ENCODE measurements at regions not wholly inside any gene's neighbourhood (a gene's known extent, or its start where the extent isn't known, plus 50 kb on each side); places are given as distances from the start of the nearest gene placed in this dataset.

GRCh38 chr12:118714500-118714899 is 266.8 kb upstream of the SRRM4 start:
- H3K9me3 Mint-ChIP-seq = 0 out of 2 replicates have a peak, but pooled peaks cover 7% of the 10 kb centered on the region
- CTCF ChIA-PET = interaction anchor here (1.1 to 2.4 kb wide), 2 partner anchors 10 to 106 kb away, joined by 3 to 7 read pairs; no protein-coding TSS in a partner anchor
- TF ChIP-seq GRHL2 (CRISPR knock-in tag; IDR thresholded peaks at IDR 0.05; ENCODE audit: insufficient replicate concordance, severe bottlenecking) (no peak), AR (CRISPR knock-in tag; IDR thresholded peaks at IDR 0.05) (no peak), GABPB1 (CRISPR knock-in tag; IDR thresholded peaks at IDR 0.05) (peak; percentile 50; the same call in 1 of the 2 replicates), HMGA2 (CRISPR knock-in tag; IDR thresholded peaks at IDR 0.05) (no peak), ATF2 (CRISPR knock-in tag; IDR thresholded peaks at IDR 0.05; ENCODE audit: borderline replicate concordance, low read depth) (no peak), FOXK1 (CRISPR knock-in tag; IDR thresholded peaks at IDR 0.05) (no peak)
- peaks cover 6% of the 10 kb centered on the region for H3K4me1 Mint-ChIP-seq
- 0 out of 2 replicates have a peak, but pooled peaks cover 3% of the 10 kb centered on the region for H3K27me3 Mint-ChIP-seq (ENCODE audit: low read depth)
- no peak overlapping the region for H3K27ac Mint-ChIP-seq
- ATAC-seq = no peak
- no peak overlapping the region for H3K4me3 Mint-ChIP-seq
- DNase-seq (ENCODE audit: low spot score) = no peak
- POLR2A ChIA-PET = no interaction called here
- no peaks in the 10 kb centered on the region for H3K36me3 Mint-ChIP-seq

GRCh38 chr12:118715647-118716046 is 265.7 kb upstream of the SRRM4 start:
- H3K27me3 Mint-ChIP-seq (ENCODE audit: low read depth) = peaks cover 3% of the 10 kb centered on the region; the same call in 1 of the 2 replicates
- peaks cover 6% of the 10 kb centered on the region for H3K4me1 Mint-ChIP-seq
- H3K9me3 Mint-ChIP-seq = peaks cover 4% of the 10 kb centered on the region; the same call in 1 of the 2 replicates
- no peak overlapping the region for H3K4me3 Mint-ChIP-seq
- H3K36me3 Mint-ChIP-seq = no peaks in the 10 kb centered on the region
- DNase-seq (ENCODE audit: low spot score) (no peak), ATAC-seq (no peak)
- H3K27ac Mint-ChIP-seq = no peak overlapping the region
- ChIA-PET CTCF (interaction anchor here (0.6 to 2.4 kb wide), 3 partner anchors 11 to 113 kb away, joined by 4 to 7 read pairs (median 5); no protein-coding TSS in a partner anchor), POLR2A (no interaction called here)
- TF ChIP-seq ETV6 (CRISPR knock-in tag; IDR thresholded peaks at IDR 0.05) (no peak), ATF1 (CRISPR knock-in tag; IDR thresholded peaks at IDR 0.05) (no peak), ZSCAN18 (CRISPR knock-in tag; IDR thresholded peaks at IDR 0.05) (no peak), GTF2I (CRISPR knock-in tag; conservative IDR thresholded peaks at IDR 0.05) (no peak), ZNF138 (CRISPR knock-in tag; conservative IDR thresholded peaks at IDR 0.05) (no peak), ZNF219 (CRISPR knock-in tag; IDR thresholded peaks at IDR 0.05; ENCODE audit: borderline replicate concordance) (no peak), E2F5 (CRISPR knock-in tag; IDR thresholded peaks at IDR 0.05) (no peak), ZNF423 (CRISPR knock-in tag; IDR thresholded peaks at IDR 0.05) (no peak), RORB (CRISPR knock-in tag; IDR thresholded peaks at IDR 0.05) (no peak), CTCF (IDR thresholded peaks at IDR 0.05) (no peak), MLX (CRISPR knock-in tag; IDR thresholded peaks at IDR 0.05) (no peak), ZNF232 (CRISPR knock-in tag; IDR thresholded peaks at IDR 0.05) (no peak), ZNF512 (CRISPR knock-in tag; IDR thresholded peaks at IDR 0.05; ENCODE audit: borderline replicate concordance) (no peak), RELA (CRISPR knock-in tag; IDR thresholded peaks at IDR 0.05; ENCODE audit: borderline replicate concordance) (no peak), ZNF281 (CRISPR knock-in tag; IDR thresholded peaks at IDR 0.05) (no peak)
